Neural progenitor cell (in vitro differentiated cells): ENCODE measurements at regions not wholly inside any gene's neighbourhood (a gene's known extent, or its start where the extent isn't known, plus 50 kb on each side); places are given as distances from the start of the nearest gene placed in this dataset.

Experiments
- DNase-seq: peaks from one replicate; pipeline ENCODE4 v3.0.0-alpha.2; 2016; ENCODE audit warnings: low spot score
- H2AFZ ChIP-seq: fragments of 200-600 bp; sonication (generic); replicated peaks from 2 replicates; pipeline ENCODE4 v1.6.1; 2016; ENCODE audit warnings: antibody characterized with exemption
- H3F3A ChIP-seq: fragments of 200-600 bp; sonication (generic); 2 replicates; pipeline ENCODE4 v1.6.1; 2016; ENCODE audit warnings: antibody characterized with exemption, low read depth
- H3K27ac ChIP-seq: fragments of 200-600 bp; sonication (generic); 2 replicates; pipeline ENCODE4 v1.5.1; 2016; ENCODE audit warnings: mild to moderate bottlenecking
- H3K27me3 ChIP-seq: fragments of 200-600 bp; sonication (generic); 2 replicates; pipeline ENCODE4 v1.6.1; 2016; ENCODE audit warnings: mild to moderate bottlenecking, moderate library complexity
- H3K36me3 ChIP-seq: fragments of 200-600 bp; sonication (generic); 2 replicates; pipeline ENCODE4 v1.5.1; 2016
- H3K4me1 ChIP-seq: fragments of 200-600 bp; sonication (generic); 2 replicates; pipeline ENCODE4 v1.6.1; 2016; ENCODE audit warnings: mixed run types
- H3K4me2 ChIP-seq: fragments of 200-600 bp; sonication (generic); 2 replicates; pipeline ENCODE4 v1.6.1; 2016
- H3K4me3 ChIP-seq: fragments of 200-600 bp; sonication (generic); 2 replicates; pipeline ENCODE4 v1.5.1; 2016
- H3K79me2 ChIP-seq: fragments of 200-600 bp; sonication (generic); 2 replicates; pipeline ENCODE4 v1.6.1; 2016; ENCODE audit warnings: low read depth
- H3K9ac ChIP-seq: fragments of 200-600 bp; sonication (generic); 2 replicates; pipeline ENCODE4 v1.6.1; 2016
- H3K9me3 ChIP-seq: fragments of 200-600 bp; sonication (generic); 2 replicates; pipeline ENCODE4 v1.5.1; 2016; ENCODE audit warnings: low read depth
- H4K20me1 ChIP-seq: fragments of 200-600 bp; sonication (generic); 2 replicates; pipeline ENCODE4 v1.6.1; 2016; ENCODE audit warnings: low read depth
- H3K27ac Mint-ChIP-seq: 3 replicates; pipeline ENCODE4 v1.8.0; 2021; ENCODE audit warnings: mixed read lengths
- H3K27me3 Mint-ChIP-seq: 2 replicates; pipeline ENCODE4 v1.8.0; 2022; ENCODE audit warnings: low read depth, mild to moderate bottlenecking, inconsistent platforms, moderate library complexity, mixed read lengths; ENCODE audit not compliant: insufficient read depth
- H3K36me3 Mint-ChIP-seq: 3 replicates; pipeline ENCODE4 v1.8.0; 2021; ENCODE audit warnings: mixed read lengths
- H3K4me1 Mint-ChIP-seq: 3 replicates; pipeline ENCODE4 v1.8.0; 2021; ENCODE audit warnings: mixed read lengths
- H3K4me3 Mint-ChIP-seq: 3 replicates; pipeline ENCODE4 v1.8.0; 2021; ENCODE audit warnings: mild to moderate bottlenecking, moderate library complexity, mixed read lengths
- H3K9me3 Mint-ChIP-seq: 3 replicates; pipeline ENCODE4 v1.8.0; 2020; ENCODE audit warnings: mixed read lengths
- CTCF ChIP-seq: fragments of 200-600 bp; sonication (generic); IDR thresholded peaks from 2 replicates; pipeline ENCODE4 v1.5.1; 2017; ENCODE audit warnings: antibody characterized with exemption, mild to moderate bottlenecking
- EZH2 ChIP-seq: fragments of 200-600 bp; sonication (generic); IDR thresholded peaks from 2 replicates; pipeline ENCODE4 v1.6.1; 2017; ENCODE audit warnings: antibody characterized with exemption, mild to moderate bottlenecking, moderate library complexity
- EZH2phosphoT487 ChIP-seq: fragments of 200-600 bp; sonication (generic); IDR thresholded peaks from 2 replicates; pipeline ENCODE4 v1.6.1; 2017; ENCODE audit warnings: antibody characterized with exemption

- H3K4me1 ChIP-seq: peaks cover 3% of the 10 kb centered on the region
- H3K4me3 Mint-ChIP-seq: no peak overlapping the region
- H3K4me3 ChIP-seq: no peak overlapping the region
- H4K20me1 ChIP-seq: no peaks in the 10 kb centered on the region
- no peaks in the 10 kb centered on the region for H3K36me3 ChIP-seq
- no peak overlapping the region for H2AFZ ChIP-seq
- no peaks in the 10 kb centered on the region for H3K79me2 ChIP-seq
- no peaks in the 10 kb centered on the region for H3K4me1 Mint-ChIP-seq
- H3K27ac Mint-ChIP-seq: no peak overlapping the region
- H3K27ac ChIP-seq: no peak overlapping the region
- H3K27me3 ChIP-seq: no peaks in the 10 kb centered on the region
- peaks cover 3% of the 10 kb centered on the region for H3K9me3 Mint-ChIP-seq
- H3K9me3 ChIP-seq: no peaks in the 10 kb centered on the region
- no peaks in the 10 kb centered on the region for H3K36me3 Mint-ChIP-seq
- no peaks in the 10 kb centered on the region for H3F3A ChIP-seq
- TF ChIP-seq EZH2 (no peak), EZH2phosphoT487 (no peak), CTCF (no peak)
- H3K4me2 ChIP-seq: no peak overlapping the region
- no peak overlapping the region for H3K9ac ChIP-seq
- no peak for DNase-seq
- no peaks in the 10 kb centered on the region for H3K27me3 Mint-ChIP-seq
Observed at GRCh38 chr13:76175961-76176725, 540.0 kb downstream of the LMO7 start.

- Histone ChIP-seq H3K4me1 (no peaks in the 10 kb centered on the region), H3K9me3 (no peaks in the 10 kb centered on the region), H3K36me3 (no peaks in the 10 kb centered on the region), H4K20me1 (no peaks in the 10 kb centered on the region), H3K4me3 (no peak overlapping the region), H3F3A (no peaks in the 10 kb centered on the region), H3K79me2 (no peaks in the 10 kb centered on the region), H3K27me3 (no peaks in the 10 kb centered on the region), H2AFZ (no peak overlapping the region), H3K4me2 (no peak overlapping the region), H3K27ac (no peak overlapping the region), H3K9ac (no peak overlapping the region)
- Mint-ChIP-seq H3K9me3 (no peaks in the 10 kb centered on the region), H3K36me3 (no peaks in the 10 kb centered on the region), H3K4me1 (no peaks in the 10 kb centered on the region), H3K27ac (no peak overlapping the region), H3K27me3 (no peaks in the 10 kb centered on the region), H3K4me3 (no peak overlapping the region)
- TF ChIP-seq EZH2phosphoT487: no peak
- TF ChIP-seq CTCF: no peak
- no peak for TF ChIP-seq EZH2
- no peak for DNase-seq
Observed at GRCh38 chr13:76168661-76169060, 532.5 kb downstream of the LMO7 start.

- Mint-ChIP-seq H3K9me3 (no peaks in the 10 kb centered on the region), H3K4me1 (no peaks in the 10 kb centered on the region)
- no peaks in the 10 kb centered on the region for H4K20me1 ChIP-seq
Observed at GRCh38 chr13:76164290-76164689, 528.2 kb downstream of the LMO7 start.

More at GRCh38 chr13:76164290-76164689, 528.2 kb downstream of the LMO7 start:
- Histone ChIP-seq H2AFZ (no peak overlapping the region), H3K4me3 (no peak overlapping the region), H3K27ac (no peak overlapping the region), H3K9me3 (no peaks in the 10 kb centered on the region), H3K79me2 (no peaks in the 10 kb centered on the region), H3K4me2 (no peak overlapping the region), H3K36me3 (no peaks in the 10 kb centered on the region), H3F3A (no peaks in the 10 kb centered on the region), H3K27me3 (no peaks in the 10 kb centered on the region), H3K9ac (no peak overlapping the region), H3K4me1 (no peaks in the 10 kb centered on the region)
- H3K27ac Mint-ChIP-seq: no peak overlapping the region
- H3K4me3 Mint-ChIP-seq: no peak overlapping the region
- peaks cover 5% of the 10 kb centered on the region for H3K27me3 Mint-ChIP-seq
- TF ChIP-seq EZH2phosphoT487 (no peak), CTCF (no peak), EZH2 (no peak)
- no peak for DNase-seq
- no peaks in the 10 kb centered on the region for H3K36me3 Mint-ChIP-seq
